Suprapubic skin (tissue), 4 donors: ENCODE measurements at regions not wholly inside any gene's neighbourhood (a gene's known extent, or its start where the extent isn't known, plus 50 kb on each side); places are given as distances from the start of the nearest gene placed in this dataset.

Source experiments
- DNase-seq, 2 donors: peaks; one replicate each; pipeline ENCODE4 v3.0.0-alpha.2; 2019; ENCODE audit warnings: low spot score in 2 of 2
- H3K27ac ChIP-seq: fragments of 200-600 bp; sonication (generic); one replicate; pipeline ENCODE4 v1.5.1; 2019
- H3K27me3 ChIP-seq: fragments of 200-600 bp; sonication (generic); one replicate; pipeline ENCODE4 v1.5.1; 2019
- H3K36me3 ChIP-seq: fragments of 200-600 bp; sonication (generic); one replicate; pipeline ENCODE4 v1.5.1; 2019
- H3K4me1 ChIP-seq: fragments of 200-600 bp; sonication (generic); one replicate; pipeline ENCODE4 v1.5.1; 2019
- H3K4me3 ChIP-seq: fragments of 200-600 bp; sonication (generic); one replicate; pipeline ENCODE4 v1.5.1; 2019; ENCODE audit warnings: mild to moderate bottlenecking
- H3K9me3 ChIP-seq: fragments of 200-600 bp; sonication (generic); one replicate; pipeline ENCODE4 v1.5.1; 2019
- EP300 ChIP-seq: sonication (generic); formaldehyde crosslinking; IDR thresholded peaks from one replicate; pipeline ENCODE4 v1.6.1; 2017; ENCODE audit warnings: antibody characterized with exemption
- POLR2A ChIP-seq, 2 donors: fragments of 450-650 bp; IDR thresholded peaks; one replicate each; pipeline ENCODE4 v1.6.1; 2017; ENCODE audit warnings: antibody characterized with exemption in 2 of 2, mild to moderate bottlenecking in 2 of 2, moderate library complexity in 2 of 2
- POLR2AphosphoS5 ChIP-seq, 3 donors: sonication (generic); formaldehyde crosslinking; IDR thresholded peaks; one replicate each; pipeline ENCODE4 v1.6.1; 2017; ENCODE audit warnings: antibody characterized with exemption in 3 of 3
- WGBS: methylation state at CpG from one replicate; pipeline ENCODE4 v1.1.5; 2018; 5-methylcytosine and 5-hydroxymethylcytosine counted together
- TF ChIP-seq, protein P1 (sequence below), 2 donors: fragments of 200-600 bp in 1 of 2; fragments of 450-650 bp in 1 of 2; sonication (generic) in 1 of 2; IDR thresholded peaks; one replicate each; pipeline ENCODE4 v1.5.1; 2016 to 2019; ENCODE audit warnings: antibody characterized with exemption in 2 of 2, mild to moderate bottlenecking in 1 of 2, moderate library complexity in 1 of 2

DNA sequence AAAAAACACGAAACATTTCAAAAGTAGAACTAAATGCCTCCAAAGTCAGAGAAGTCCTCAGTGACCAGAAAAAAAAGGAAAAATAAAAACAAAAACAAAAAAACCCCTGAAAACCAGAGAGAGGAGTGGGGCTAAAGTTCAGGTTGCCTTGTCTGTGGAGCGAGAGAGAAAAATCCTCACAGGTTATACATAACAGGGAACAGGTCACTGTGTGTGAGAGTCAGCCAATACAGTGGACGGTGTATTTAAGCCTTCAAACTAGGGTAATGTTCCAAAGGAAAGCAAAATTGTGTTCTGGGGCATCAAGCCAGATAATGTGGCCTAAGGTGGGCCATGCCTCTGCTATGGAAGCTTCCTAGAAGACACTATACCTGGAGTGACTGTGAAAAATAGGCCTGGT, 216.1 kb upstream of the SUCLG2 start:
- Histone ChIP-seq H3K27me3 (no peaks in the 10 kb centered on the region), H3K36me3 (no peaks in the 10 kb centered on the region), H3K4me3 (no peak overlapping the region), H3K27ac (no peak overlapping the region), H3K4me1 (no peaks in the 10 kb centered on the region), H3K9me3 (no peaks in the 10 kb centered on the region)
- no peak for DNase-seq
- TF ChIP-seq POLR2A (IDR thresholded peaks at IDR 0.05) (no peak), EP300 (no peak), POLR2AphosphoS5 (IDR thresholded peaks at IDR 0.05) (no peak)
- TF ChIP-seq, protein P1, sequence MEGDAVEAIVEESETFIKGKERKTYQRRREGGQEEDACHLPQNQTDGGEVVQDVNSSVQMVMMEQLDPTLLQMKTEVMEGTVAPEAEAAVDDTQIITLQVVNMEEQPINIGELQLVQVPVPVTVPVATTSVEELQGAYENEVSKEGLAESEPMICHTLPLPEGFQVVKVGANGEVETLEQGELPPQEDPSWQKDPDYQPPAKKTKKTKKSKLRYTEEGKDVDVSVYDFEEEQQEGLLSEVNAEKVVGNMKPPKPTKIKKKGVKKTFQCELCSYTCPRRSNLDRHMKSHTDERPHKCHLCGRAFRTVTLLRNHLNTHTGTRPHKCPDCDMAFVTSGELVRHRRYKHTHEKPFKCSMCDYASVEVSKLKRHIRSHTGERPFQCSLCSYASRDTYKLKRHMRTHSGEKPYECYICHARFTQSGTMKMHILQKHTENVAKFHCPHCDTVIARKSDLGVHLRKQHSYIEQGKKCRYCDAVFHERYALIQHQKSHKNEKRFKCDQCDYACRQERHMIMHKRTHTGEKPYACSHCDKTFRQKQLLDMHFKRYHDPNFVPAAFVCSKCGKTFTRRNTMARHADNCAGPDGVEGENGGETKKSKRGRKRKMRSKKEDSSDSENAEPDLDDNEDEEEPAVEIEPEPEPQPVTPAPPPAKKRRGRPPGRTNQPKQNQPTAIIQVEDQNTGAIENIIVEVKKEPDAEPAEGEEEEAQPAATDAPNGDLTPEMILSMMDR (IDR thresholded peaks at IDR 0.05): no peak
- WGBS: 65% methylated on average over 3 of the region's 3 CpGs

GRCh38 chr3:67866571-67866970, 212.2 kb upstream of the SUCLG2 start:
- H3K27me3 ChIP-seq: no peaks in the 10 kb centered on the region
- no peaks in the 10 kb centered on the region for H3K9me3 ChIP-seq
- no peak overlapping the region for H3K4me3 ChIP-seq
- WGBS: 89% methylated on average over 6 of the region's 6 CpGs
- no peaks in the 10 kb centered on the region for H3K36me3 ChIP-seq
- H3K4me1 ChIP-seq: no peaks in the 10 kb centered on the region
- no peak overlapping the region for H3K27ac ChIP-seq
- no peak for DNase-seq
- TF ChIP-seq, protein P1 (IDR thresholded peaks at IDR 0.05): no peak
- TF ChIP-seq POLR2A (IDR thresholded peaks at IDR 0.05) (no peak), POLR2AphosphoS5 (IDR thresholded peaks at IDR 0.05) (no peak), EP300 (no peak)

GRCh38 chr3:67864587-67865183, 210.3 kb upstream of the SUCLG2 start:
- Histone ChIP-seq H3K4me1 (no peaks in the 10 kb centered on the region), H3K27me3 (no peaks in the 10 kb centered on the region), H3K36me3 (no peaks in the 10 kb centered on the region), H3K9me3 (no peaks in the 10 kb centered on the region), H3K27ac (no peak overlapping the region), H3K4me3 (no peak overlapping the region)
- DNase-seq: no peak
- TF ChIP-seq POLR2AphosphoS5 (IDR thresholded peaks at IDR 0.05): no peak
- TF ChIP-seq POLR2A (IDR thresholded peaks at IDR 0.05): no peak
- no peak for TF ChIP-seq EP300
- TF ChIP-seq, protein P1 (IDR thresholded peaks at IDR 0.05): no peak
- whole genome bisulfite sequencing: 64% methylated on average over 2 of the region's 2 CpGs

DNA sequence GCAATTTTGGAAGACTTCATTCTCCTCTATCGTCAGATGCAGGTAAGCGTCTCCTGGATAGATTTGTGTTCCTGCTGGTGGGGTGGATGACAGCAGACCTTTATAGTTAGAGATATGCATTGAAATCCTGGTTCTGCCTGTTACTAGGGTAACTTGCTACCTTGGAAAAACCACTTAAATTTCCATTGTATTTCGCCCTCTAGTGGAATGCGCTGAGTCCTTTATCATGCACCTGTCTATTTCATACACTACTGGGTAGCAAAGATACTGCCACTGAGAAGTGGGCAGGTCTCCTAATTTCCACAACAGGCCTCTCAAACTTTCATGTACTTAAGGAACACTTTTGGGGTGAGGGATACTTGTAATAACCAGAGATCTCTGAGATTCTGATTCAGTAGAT, 209.5 kb upstream of the SUCLG2 start:
- 84% methylated on average over 4 of the region's 4 CpGs for WGBS
- Histone ChIP-seq H3K4me3 (no peak overlapping the region), H3K27ac (no peak overlapping the region), H3K27me3 (no peaks in the 10 kb centered on the region), H3K36me3 (no peaks in the 10 kb centered on the region), H3K9me3 (no peaks in the 10 kb centered on the region), H3K4me1 (no peaks in the 10 kb centered on the region)
- TF ChIP-seq, protein P1 (IDR thresholded peaks at IDR 0.05): no peak
- TF ChIP-seq POLR2AphosphoS5 (IDR thresholded peaks at IDR 0.05): no peak
- no peak for TF ChIP-seq EP300
- no peak for TF ChIP-seq POLR2A (IDR thresholded peaks at IDR 0.05)
- DNase-seq: no peak

GRCh38 chr3:67860429-67860828, 206.0 kb upstream of the SUCLG2 start:
- TF ChIP-seq POLR2AphosphoS5 (IDR thresholded peaks at IDR 0.05) (no peak), EP300 (no peak), POLR2A (IDR thresholded peaks at IDR 0.05) (no peak)
- TF ChIP-seq, protein P1 (IDR thresholded peaks at IDR 0.05): no peak
- Histone ChIP-seq H3K27me3 (no peaks in the 10 kb centered on the region), H3K27ac (no peak overlapping the region), H3K9me3 (no peaks in the 10 kb centered on the region), H3K36me3 (no peaks in the 10 kb centered on the region), H3K4me3 (no peak overlapping the region), H3K4me1 (no peaks in the 10 kb centered on the region)
- 92% methylated on average over 3 of the region's 3 CpGs for WGBS
- no peak for DNase-seq
